ENCODE measurements at regions not wholly inside any gene's neighbourhood (a gene's known extent, or its start where the extent isn't known, plus 50 kb on each side); places are given as distances from the start of the nearest gene placed in this dataset.
"Not testable (repeated sequence)": the region's sequence is repeated elsewhere in the genome, so short reads cannot be mapped to it uniquely, and the experiment has no call there.

DNA sequence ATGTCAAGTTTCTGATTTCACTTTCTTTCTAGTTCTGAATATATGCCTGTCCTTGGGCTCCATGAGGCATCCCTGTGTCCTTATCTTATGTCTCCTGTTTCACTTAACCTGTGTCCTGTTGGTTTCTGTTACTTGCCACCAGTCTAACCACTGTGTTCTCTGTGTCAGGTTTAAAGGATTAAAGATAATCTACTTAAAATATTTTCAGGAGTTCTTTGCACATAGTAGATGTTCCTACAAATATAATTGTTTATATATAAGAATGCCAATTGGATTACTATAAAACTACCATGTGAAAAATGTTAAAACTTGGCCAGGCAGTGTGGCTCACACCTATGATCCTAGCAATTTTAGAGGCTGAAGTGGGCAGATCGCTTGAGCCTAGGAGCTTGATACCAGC, 406.4 kb downstream of the CCER1 start:
- TF ChIP-seq EZH2phosphoT487 (IDR thresholded peaks at IDR 0.05; ENCODE audit: low read depth), result no peak
- TF ChIP-seq, protein P1, sequence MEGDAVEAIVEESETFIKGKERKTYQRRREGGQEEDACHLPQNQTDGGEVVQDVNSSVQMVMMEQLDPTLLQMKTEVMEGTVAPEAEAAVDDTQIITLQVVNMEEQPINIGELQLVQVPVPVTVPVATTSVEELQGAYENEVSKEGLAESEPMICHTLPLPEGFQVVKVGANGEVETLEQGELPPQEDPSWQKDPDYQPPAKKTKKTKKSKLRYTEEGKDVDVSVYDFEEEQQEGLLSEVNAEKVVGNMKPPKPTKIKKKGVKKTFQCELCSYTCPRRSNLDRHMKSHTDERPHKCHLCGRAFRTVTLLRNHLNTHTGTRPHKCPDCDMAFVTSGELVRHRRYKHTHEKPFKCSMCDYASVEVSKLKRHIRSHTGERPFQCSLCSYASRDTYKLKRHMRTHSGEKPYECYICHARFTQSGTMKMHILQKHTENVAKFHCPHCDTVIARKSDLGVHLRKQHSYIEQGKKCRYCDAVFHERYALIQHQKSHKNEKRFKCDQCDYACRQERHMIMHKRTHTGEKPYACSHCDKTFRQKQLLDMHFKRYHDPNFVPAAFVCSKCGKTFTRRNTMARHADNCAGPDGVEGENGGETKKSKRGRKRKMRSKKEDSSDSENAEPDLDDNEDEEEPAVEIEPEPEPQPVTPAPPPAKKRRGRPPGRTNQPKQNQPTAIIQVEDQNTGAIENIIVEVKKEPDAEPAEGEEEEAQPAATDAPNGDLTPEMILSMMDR (IDR thresholded peaks at IDR 0.05; ENCODE audit: low read depth, low read length), result no peak
- no peak overlapping the region for H3K9ac ChIP-seq (ENCODE audit: low read length)

GRCh38 chr12:90546511-90546910, 408.5 kb downstream of the CCER1 start:
- Histone ChIP-seq H3K9me3 (ENCODE audit: insufficient read depth, low read length) (no peaks in the 10 kb centered on the region), H3K4me2 (ENCODE audit: low read length) (no peak overlapping the region), H3K79me2 (ENCODE audit: low read length) (no peaks in the 10 kb centered on the region), H3K36me3 (replicated peaks; ENCODE audit: low read depth, low read length) (no peaks in the 10 kb centered on the region), H2AFZ (ENCODE audit: low read depth, low read length) (no peak overlapping the region), H3K27ac (ENCODE audit: low read length) (no peak overlapping the region), H3K4me1 (ENCODE audit: low read length) (no peaks in the 10 kb centered on the region), H3K4me3 (ENCODE audit: low read length) (no peak overlapping the region), H4K20me1 (ENCODE audit: insufficient read depth, low read length) (no peaks in the 10 kb centered on the region), H3K9ac (ENCODE audit: low read length) (no peak overlapping the region), H3K27me3 (ENCODE audit: low read depth, low read length) (no peaks in the 10 kb centered on the region)
- TF ChIP-seq EZH2phosphoT487 (IDR thresholded peaks at IDR 0.05; ENCODE audit: low read depth), result no peak
- TF ChIP-seq, protein P1 (IDR thresholded peaks at IDR 0.05; ENCODE audit: low read depth, low read length), result no peak

More for the DNA sequence above, 406.4 kb downstream of the CCER1 start:
- Histone ChIP-seq H3K4me1 (ENCODE audit: low read length) (no peaks in the 10 kb centered on the region), H3K27me3 (ENCODE audit: low read depth, low read length) (no peaks in the 10 kb centered on the region), H3K4me2 (ENCODE audit: low read length) (no peak overlapping the region), H4K20me1 (ENCODE audit: insufficient read depth, low read length) (no peaks in the 10 kb centered on the region), H2AFZ (ENCODE audit: low read depth, low read length) (no peak overlapping the region), H3K36me3 (replicated peaks; ENCODE audit: low read depth, low read length) (no peaks in the 10 kb centered on the region), H3K79me2 (ENCODE audit: low read length) (no peaks in the 10 kb centered on the region), H3K9me3 (ENCODE audit: insufficient read depth, low read length) (no peaks in the 10 kb centered on the region), H3K27ac (ENCODE audit: low read length) (no peak overlapping the region), H3K4me3 (ENCODE audit: low read length) (no peak overlapping the region)

GRCh38 chr12:90543841-90544240, 411.1 kb downstream of the CCER1 start:
- TF ChIP-seq EZH2phosphoT487 (IDR thresholded peaks at IDR 0.05; ENCODE audit: low read depth), result no peak
- TF ChIP-seq, protein P1 (IDR thresholded peaks at IDR 0.05; ENCODE audit: low read depth, low read length), result no peak
- Histone ChIP-seq H4K20me1 (ENCODE audit: insufficient read depth, low read length) (no peaks in the 10 kb centered on the region), H3K27me3 (ENCODE audit: low read depth, low read length) (no peaks in the 10 kb centered on the region), H3K4me3 (ENCODE audit: low read length) (no peak overlapping the region), H3K79me2 (ENCODE audit: low read length) (no peaks in the 10 kb centered on the region), H3K4me1 (ENCODE audit: low read length) (no peaks in the 10 kb centered on the region), H3K9me3 (ENCODE audit: insufficient read depth, low read length) (no peaks in the 10 kb centered on the region), H3K27ac (ENCODE audit: low read length) (no peak overlapping the region), H3K4me2 (ENCODE audit: low read length) (no peak overlapping the region), H3K9ac (ENCODE audit: low read length) (no peak overlapping the region), H2AFZ (ENCODE audit: low read depth, low read length) (no peak overlapping the region), H3K36me3 (replicated peaks; ENCODE audit: low read depth, low read length) (no peaks in the 10 kb centered on the region)

- TF ChIP-seq, protein P1 (IDR thresholded peaks at IDR 0.05; ENCODE audit: low read depth, low read length), result no peak
- no peak for TF ChIP-seq EZH2phosphoT487 (IDR thresholded peaks at IDR 0.05; ENCODE audit: low read depth)
- no peak overlapping the region for H3K27ac ChIP-seq (ENCODE audit: low read length)
- no peaks in the 10 kb centered on the region for H3K27me3 ChIP-seq (ENCODE audit: low read depth, low read length)
- no peak overlapping the region for H3K9ac ChIP-seq (ENCODE audit: low read length)
- H3K9me3 ChIP-seq (ENCODE audit: insufficient read depth, low read length), result no peaks in the 10 kb centered on the region
- no peak overlapping the region for H3K4me3 ChIP-seq (ENCODE audit: low read length)
- H3K4me2 ChIP-seq (ENCODE audit: low read length), result no peak overlapping the region
- H4K20me1 ChIP-seq (ENCODE audit: insufficient read depth, low read length), result no peaks in the 10 kb centered on the region
- H3K79me2 ChIP-seq (ENCODE audit: low read length), result no peaks in the 10 kb centered on the region
- no peaks in the 10 kb centered on the region for H3K36me3 ChIP-seq (replicated peaks; ENCODE audit: low read depth, low read length)
- no peaks in the 10 kb centered on the region for H3K4me1 ChIP-seq (ENCODE audit: low read length)
- H2AFZ ChIP-seq (ENCODE audit: low read depth, low read length), result no peak overlapping the region
Measured at GRCh38 chr12:90543374-90543773, 411.6 kb downstream of the CCER1 start.

DNA sequence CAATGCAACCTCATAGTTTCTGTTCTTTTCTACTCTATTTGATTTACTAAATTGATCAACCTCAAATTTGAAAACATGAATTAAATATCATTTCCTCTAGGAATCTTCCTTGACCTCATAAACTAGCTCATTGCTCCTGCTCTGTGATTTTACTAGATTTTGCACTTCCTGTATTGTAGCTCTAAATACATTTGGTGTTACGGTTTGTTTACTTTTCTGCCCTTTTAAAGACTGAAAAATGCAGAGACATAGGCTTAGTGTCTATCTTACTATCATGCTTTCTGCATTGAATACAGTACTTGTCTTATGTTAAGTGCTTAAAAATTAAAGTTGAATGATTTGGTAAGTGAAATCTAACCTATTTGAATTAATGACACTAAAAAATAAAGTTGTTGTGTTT, 412.1 kb downstream of the CCER1 start:
- not testable (repeated sequence) for H3K27ac ChIP-seq (ENCODE audit: low read length); H3K9ac ChIP-seq (ENCODE audit: low read length); H3K27me3 ChIP-seq (ENCODE audit: low read depth, low read length); H2AFZ ChIP-seq (ENCODE audit: low read depth, low read length); H3K4me2 ChIP-seq (ENCODE audit: low read length); H3K79me2 ChIP-seq (ENCODE audit: low read length); H3K36me3 ChIP-seq (replicated peaks; ENCODE audit: low read depth, low read length); H3K9me3 ChIP-seq (ENCODE audit: insufficient read depth, low read length); H3K4me3 ChIP-seq (ENCODE audit: low read length); H3K4me1 ChIP-seq (ENCODE audit: low read length); H4K20me1 ChIP-seq (ENCODE audit: insufficient read depth, low read length)

- H4K20me1 ChIP-seq (ENCODE audit: insufficient read depth, low read length); H3K79me2 ChIP-seq (ENCODE audit: low read length); H3K27me3 ChIP-seq (ENCODE audit: low read depth, low read length); H3K4me1 ChIP-seq (ENCODE audit: low read length); H3K4me3 ChIP-seq (ENCODE audit: low read length); H3K4me2 ChIP-seq (ENCODE audit: low read length); H3K9ac ChIP-seq (ENCODE audit: low read length); H3K36me3 ChIP-seq (replicated peaks; ENCODE audit: low read depth, low read length); H3K27ac ChIP-seq (ENCODE audit: low read length); H3K9me3 ChIP-seq (ENCODE audit: insufficient read depth, low read length); H2AFZ ChIP-seq (ENCODE audit: low read depth, low read length): not testable (repeated sequence)
Measured at GRCh38 chr12:90533828-90534227, 421.1 kb downstream of the CCER1 start.
